ENCODE measurements at regions not wholly inside any gene's neighbourhood (a gene's known extent, or its start where the extent isn't known, plus 50 kb on each side); places are given as distances from the start of the nearest gene placed in this dataset.
"Not testable (repeated sequence)": the region's sequence is repeated elsewhere in the genome, so short reads cannot be mapped to it uniquely, and the experiment has no call there.

DNA sequence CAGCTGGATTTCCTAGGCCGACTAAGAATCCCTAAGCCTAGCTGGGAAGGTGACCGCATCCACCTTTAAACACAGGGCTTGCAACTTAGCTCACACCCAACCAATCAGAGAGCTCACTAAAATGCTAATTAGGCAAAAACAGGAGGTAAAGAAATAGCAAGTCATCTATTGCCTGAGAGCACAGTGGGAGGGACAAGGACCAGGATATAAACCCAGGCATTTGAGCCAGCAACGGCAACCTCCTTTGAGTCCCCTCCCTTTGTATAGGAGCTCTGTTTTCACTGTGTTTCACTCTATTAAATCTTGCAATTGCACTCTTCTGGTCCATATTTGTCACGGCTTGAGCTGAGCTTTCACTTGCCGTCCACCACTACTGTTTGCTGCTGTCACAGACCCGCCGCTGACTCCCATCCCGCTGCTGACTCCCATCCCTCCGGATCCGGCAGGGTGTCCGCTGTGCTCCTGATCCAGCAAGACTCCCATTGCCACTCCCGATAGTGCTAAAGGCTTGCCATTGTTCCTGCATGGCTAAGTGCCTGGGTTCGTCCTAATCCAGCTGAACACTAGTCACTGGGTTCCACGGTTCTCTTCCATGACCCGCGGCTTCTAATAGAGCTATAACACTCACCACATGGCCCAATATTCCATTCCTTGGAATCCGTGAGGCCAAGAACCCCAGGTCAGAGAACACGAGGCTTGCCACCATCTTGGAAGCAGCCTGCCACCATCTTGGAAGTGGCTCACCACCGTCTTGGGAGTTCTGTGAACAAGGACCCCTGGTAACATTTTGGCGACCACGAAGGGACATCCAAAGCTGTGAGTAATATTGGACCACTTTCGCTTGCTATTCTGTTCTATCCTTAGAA lies 885.8 kb upstream of the ATXN8OS start:
- not testable (repeated sequence) for TF ChIP-seq POLR2AphosphoS5 (IDR thresholded peaks at IDR 0.05)
- TF ChIP-seq, protein P1, sequence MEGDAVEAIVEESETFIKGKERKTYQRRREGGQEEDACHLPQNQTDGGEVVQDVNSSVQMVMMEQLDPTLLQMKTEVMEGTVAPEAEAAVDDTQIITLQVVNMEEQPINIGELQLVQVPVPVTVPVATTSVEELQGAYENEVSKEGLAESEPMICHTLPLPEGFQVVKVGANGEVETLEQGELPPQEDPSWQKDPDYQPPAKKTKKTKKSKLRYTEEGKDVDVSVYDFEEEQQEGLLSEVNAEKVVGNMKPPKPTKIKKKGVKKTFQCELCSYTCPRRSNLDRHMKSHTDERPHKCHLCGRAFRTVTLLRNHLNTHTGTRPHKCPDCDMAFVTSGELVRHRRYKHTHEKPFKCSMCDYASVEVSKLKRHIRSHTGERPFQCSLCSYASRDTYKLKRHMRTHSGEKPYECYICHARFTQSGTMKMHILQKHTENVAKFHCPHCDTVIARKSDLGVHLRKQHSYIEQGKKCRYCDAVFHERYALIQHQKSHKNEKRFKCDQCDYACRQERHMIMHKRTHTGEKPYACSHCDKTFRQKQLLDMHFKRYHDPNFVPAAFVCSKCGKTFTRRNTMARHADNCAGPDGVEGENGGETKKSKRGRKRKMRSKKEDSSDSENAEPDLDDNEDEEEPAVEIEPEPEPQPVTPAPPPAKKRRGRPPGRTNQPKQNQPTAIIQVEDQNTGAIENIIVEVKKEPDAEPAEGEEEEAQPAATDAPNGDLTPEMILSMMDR (IDR thresholded peaks at IDR 0.05): not testable (repeated sequence)

All from upper lobe of left lung (tissue), 4 donors.